GM12878 (cell line): ENCODE measurements at regions not wholly inside any gene's neighbourhood (a gene's known extent, or its start where the extent isn't known, plus 50 kb on each side); places are given as distances from the start of the nearest gene placed in this dataset.

ENCODE experiments used
- ATAC-seq: fragments of 200-7000 bp; cut with Tn5 transposase; 3 replicates; pipeline ENCODE4 v1.9.1; 2020; ENCODE audit warnings: mild to moderate bottlenecking, moderate library complexity
- BruUV-seq: library from RNA; stranded (reverse); fragments of 400-500 nt; replicated peaks from 2 replicates; lab custom pipeline; 2021; lab: Mats Ljungman, UMichigan
- CTCF ChIA-PET: fragments of 300-600 bp; sonication (Branson Sonifier 250); formaldehyde crosslinking; extraction: SDS; loops from one replicate; lab custom pipeline; 2021; ENCODE audit warnings: inconsistent platforms; lab: Yijun Ruan, JAX
- POLR2A ChIA-PET: fragments of 350-600 bp; formaldehyde crosslinking; extraction: SDS; loops from one replicate; lab custom pipeline; 2021; ENCODE audit warnings: inconsistent platforms; lab: Charles Lee
- RAD21 ChIA-PET: fragments of 300-600 bp; sonication (Branson Sonifier 250); formaldehyde crosslinking; loops from one replicate; lab custom pipeline; 2023; ENCODE audit warnings: antibody characterized with exemption; ENCODE audit not compliant: unreplicated experiment; lab: Charles Lee
- SMC1A ChIA-PET: fragments of 300-600 bp; sonication (Branson Sonifier 250); formaldehyde crosslinking; loops from one replicate; lab custom pipeline; 2023; ENCODE audit not compliant: unreplicated experiment, uncharacterized antibody; lab: Charles Lee
- DNase-seq: peaks from one replicate; pipeline ENCODE4 v3.0.0-alpha.2; 2011; ENCODE audit warnings: low read depth, low spot score
- FAIRE-seq: peaks from 3 replicates; lab custom pipeline; 2011; peaks lifted over from hg19 to GRCh38; lab: Jason Lieb, UNC
- H2AFZ ChIP-seq: 2 replicates; pipeline ENCODE4 v1.6.0; 2011; ENCODE audit warnings: low read depth, low read length, control low read depth; ENCODE audit not compliant: control insufficient read depth
- H3K27ac ChIP-seq: 2 replicates; pipeline ENCODE4 v1.5.1; 2011; ENCODE audit warnings: control low read depth; ENCODE audit not compliant: control insufficient read depth, insufficient read depth
- H3K27me3 ChIP-seq, 2 experiments: replicated peaks in 1 of 2; 2 replicates each; pipeline versions ENCODE4 v1.6.0 to v1.6.1; 2011; ENCODE audit warnings: low read length in 1 of 2; ENCODE audit not compliant: control insufficient read depth in 2 of 2, insufficient read depth in 2 of 2
- H3K36me3 ChIP-seq, 2 experiments: 2 replicates each; pipeline ENCODE4 v1.5.1; 2011; ENCODE audit warnings: low read length in 1 of 2; ENCODE audit not compliant: control insufficient read depth in 2 of 2, insufficient read depth in 2 of 2
- H3K4me1 ChIP-seq: 2 replicates; pipeline ENCODE4 v1.6.1; 2011; ENCODE audit warnings: mild to moderate bottlenecking, low read length, moderate library complexity, mixed read lengths; ENCODE audit not compliant: control insufficient read depth, insufficient read depth
- H3K4me2 ChIP-seq: 2 replicates; pipeline ENCODE4 v1.6.0; 2011; ENCODE audit warnings: control low read depth; ENCODE audit not compliant: control insufficient read depth, insufficient read depth
- H3K4me3 ChIP-seq: fragments of 200-600 bp; sonication (generic); 2 replicates; pipeline ENCODE4 v1.5.1; 2016
- H3K79me2 ChIP-seq: 2 replicates; pipeline ENCODE4 v1.6.0; 2011; ENCODE audit warnings: low read length; ENCODE audit not compliant: control insufficient read depth, insufficient read depth
- H3K9ac ChIP-seq: 2 replicates; pipeline ENCODE4 v1.8.0; 2011; ENCODE audit warnings: low read length, control low read depth, mixed read lengths; ENCODE audit not compliant: control insufficient read depth, insufficient read depth
- H3K9me3 ChIP-seq: replicated peaks from 3 replicates; pipeline ENCODE4 v1.5.1; 2011; ENCODE audit warnings: mild to moderate bottlenecking, low read length; ENCODE audit not compliant: control insufficient read depth, insufficient read depth
- H4K20me1 ChIP-seq: 2 replicates; pipeline ENCODE4 v1.6.0; 2011; ENCODE audit not compliant: control insufficient read depth, insufficient read depth
- BACH1 ChIP-seq: fragments of 450-650 bp; IDR thresholded peaks from 2 replicates; pipeline ENCODE4 v1.6.1; 2017; ENCODE audit warnings: mild to moderate bottlenecking, borderline replicate concordance
- NFIC ChIP-seq: IDR thresholded peaks from 2 replicates; pipeline ENCODE4 v1.6.1; 2012; ENCODE audit warnings: low read depth, mild to moderate bottlenecking, inconsistent platforms, low read length, moderate library complexity
- PML ChIP-seq: IDR thresholded peaks from 2 replicates; pipeline ENCODE4 v1.6.1; 2012; ENCODE audit warnings: low read length, inconsistent platforms
- POU2F2 ChIP-seq: IDR thresholded peaks from 3 replicates; pipeline ENCODE4 v1.6.1; 2011; ENCODE audit warnings: low read depth, mild to moderate bottlenecking, low read length, borderline replicate concordance
- SMAD1 ChIP-seq: fragments of 450-650 bp; IDR thresholded peaks from 2 replicates; pipeline ENCODE4 v1.6.1; 2018; ENCODE audit warnings: mild to moderate bottlenecking, low read depth; ENCODE audit not compliant: partially characterized antibody
- SMC3 ChIP-seq: IDR thresholded peaks from 2 replicates; pipeline ENCODE4 v1.6.1; 2011; ENCODE audit warnings: low read length, improper control_type of control experiment, borderline replicate concordance
- TAF1 ChIP-seq: IDR thresholded peaks from 2 replicates; pipeline ENCODE4 v1.6.1; 2011; ENCODE audit warnings: mild to moderate bottlenecking, low read depth, low read length, borderline replicate concordance
- TCF3 ChIP-seq: IDR thresholded peaks from 2 replicates; pipeline ENCODE4 v1.6.1; 2012; ENCODE audit warnings: low read depth, mild to moderate bottlenecking, low read length, borderline replicate concordance; ENCODE audit not compliant: insufficient read depth
- WRNIP1 ChIP-seq: IDR thresholded peaks from 2 replicates; pipeline ENCODE4 v1.6.1; 2011; ENCODE audit warnings: low read depth, low read length, improper control_type of control experiment, borderline replicate concordance
- ZNF207 ChIP-seq: fragments of 450-650 bp; IDR thresholded peaks from 2 replicates; pipeline ENCODE4 v1.6.1; 2014; ENCODE audit warnings: antibody characterized with exemption, mild to moderate bottlenecking, borderline replicate concordance
- ZNF384 ChIP-seq: IDR thresholded peaks from 2 replicates; pipeline ENCODE4 v1.6.1; 2012; ENCODE audit warnings: low read depth, mild to moderate bottlenecking, low read length, improper control_type of control experiment, borderline replicate concordance
- WGBS: methylation state at CpG from one replicate; pipeline ENCODE4 v1.1.6; 2016; ENCODE audit warnings: low lambda C conversion rate; ENCODE audit not compliant: insufficient replicate concordance, insufficient coverage; ENCODE audit errors: missing lambda C conversion rate; 5-methylcytosine and 5-hydroxymethylcytosine counted together
- in situ Hi-C: fragments of 300-500 bp; cut with MboI; formaldehyde crosslinking; loops from 9 replicates; pipeline ENCODE4 v1.14.3; 2018; ENCODE audit warnings: mixed read lengths
- intact Hi-C: fragments of 100-400 bp; cut with micrococcal nuclease; formaldehyde crosslinking; loops from one replicate; pipeline ENCODE4 v1.14.2; 2022; ENCODE audit not compliant: unreplicated experiment
- TF ChIP-seq, protein P1 (sequence below): IDR thresholded peaks from 2 replicates; pipeline ENCODE4 v1.6.1; 2012; ENCODE audit warnings: low read depth, low read length, improper control_type of control experiment
- TF ChIP-seq, protein P2 (sequence below): fragments of 450-650 bp; conservative IDR thresholded peaks from 2 replicates; pipeline ENCODE4 v1.6.1; 2017; ENCODE audit warnings: mild to moderate bottlenecking, moderate library complexity

DNA sequence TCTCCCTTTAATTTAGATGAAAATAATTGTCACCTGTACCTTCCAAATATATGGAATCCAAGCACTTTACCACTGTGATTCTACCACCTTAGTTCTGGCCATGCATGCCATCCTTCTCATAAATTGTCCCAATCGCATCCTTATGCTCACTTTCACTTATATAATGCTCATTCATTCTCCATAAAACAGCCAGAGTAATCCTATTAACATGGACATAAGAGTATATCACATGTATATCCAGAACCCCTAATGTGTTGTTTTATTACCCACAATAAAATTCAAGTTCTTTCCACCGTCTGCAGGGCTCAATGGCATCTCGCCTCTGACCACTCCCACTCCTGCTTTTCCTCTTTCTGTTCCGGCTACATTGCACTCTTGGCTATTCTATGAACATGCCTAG lies 597.5 kb upstream of the MIR17HG start:
- no peak for FAIRE-seq
- Histone ChIP-seq H3K9me3 (no peaks in the 10 kb centered on the region), H3K36me3 (no peaks in the 10 kb centered on the region), H3K9ac (no peak overlapping the region), H3K4me3 (no peak overlapping the region), H3K79me2 (no peaks in the 10 kb centered on the region), H3K4me2 (no peak overlapping the region), H3K27me3 (no peaks in the 10 kb centered on the region), H2AFZ (no peak overlapping the region), H4K20me1 (no peaks in the 10 kb centered on the region), H3K4me1 (no peaks in the 10 kb centered on the region), H3K27ac (no peak overlapping the region)
- no peak for ATAC-seq
- ChIA-PET SMC1A (no interaction called here), POLR2A (no interaction called here), RAD21 (no interaction called here), CTCF (no interaction called here)
- in situ Hi-C loops (no loop called here), intact Hi-C loops (no loop called here)
- no TSS peak for BruUV-seq
- no peak for DNase-seq
- TF ChIP-seq, protein P1, sequence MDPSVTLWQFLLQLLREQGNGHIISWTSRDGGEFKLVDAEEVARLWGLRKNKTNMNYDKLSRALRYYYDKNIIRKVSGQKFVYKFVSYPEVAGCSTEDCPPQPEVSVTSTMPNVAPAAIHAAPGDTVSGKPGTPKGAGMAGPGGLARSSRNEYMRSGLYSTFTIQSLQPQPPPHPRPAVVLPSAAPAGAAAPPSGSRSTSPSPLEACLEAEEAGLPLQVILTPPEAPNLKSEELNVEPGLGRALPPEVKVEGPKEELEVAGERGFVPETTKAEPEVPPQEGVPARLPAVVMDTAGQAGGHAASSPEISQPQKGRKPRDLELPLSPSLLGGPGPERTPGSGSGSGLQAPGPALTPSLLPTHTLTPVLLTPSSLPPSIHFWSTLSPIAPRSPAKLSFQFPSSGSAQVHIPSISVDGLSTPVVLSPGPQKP: no peak
- WGBS: 9% methylated on average over 4 of the region's 4 CpGs

DNA sequence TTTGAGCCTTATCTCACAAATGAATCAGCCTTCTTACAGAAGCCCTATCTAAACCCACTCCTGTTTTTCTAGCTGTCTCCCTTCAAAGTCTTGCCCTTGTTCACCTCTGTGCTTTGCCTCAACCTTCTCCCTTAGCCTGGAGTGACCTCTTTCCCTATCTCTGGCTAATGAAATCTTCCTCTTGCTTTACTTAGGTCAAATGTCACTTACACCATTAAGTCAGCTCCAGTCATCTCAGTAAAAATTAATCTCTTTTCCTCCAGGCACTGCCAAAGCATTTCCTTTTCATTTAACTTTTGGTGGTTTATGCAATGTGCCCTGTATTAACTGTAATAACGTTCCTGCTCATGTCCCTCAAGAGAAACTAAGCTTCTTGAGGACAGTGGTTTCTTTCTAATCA lies 596.5 kb upstream of the MIR17HG start:
- Histone ChIP-seq H3K79me2 (no peaks in the 10 kb centered on the region), H2AFZ (no peak overlapping the region), H3K4me3 (no peak overlapping the region), H3K4me1 (no peaks in the 10 kb centered on the region), H3K27ac (no peak overlapping the region), H3K9ac (no peak overlapping the region), H3K27me3 (no peaks in the 10 kb centered on the region), H4K20me1 (no peaks in the 10 kb centered on the region), H3K4me2 (no peak overlapping the region), H3K9me3 (no peaks in the 10 kb centered on the region), H3K36me3 (no peaks in the 10 kb centered on the region)
- CTCF ChIA-PET: no interaction called here
- in situ Hi-C loops: no loop called here
- SMC1A ChIA-PET: no interaction called here
- RAD21 ChIA-PET: no interaction called here
- FAIRE-seq (no peak), DNase-seq (no peak), ATAC-seq (no peak)
- 6% methylated on average over 1 of the region's 1 CpG for WGBS
- BruUV-seq: no TSS peak
- intact Hi-C loops: no loop called here
- TF ChIP-seq SMC3 (no peak), WRNIP1 (no peak), ZNF384 (no peak), BACH1 (no peak), POU2F2 (no peak), SMAD1 (no peak), PML (no peak), TAF1 (no peak), NFIC (no peak), TCF3 (no peak), ZNF207 (no peak)
- TF ChIP-seq, protein P2, sequence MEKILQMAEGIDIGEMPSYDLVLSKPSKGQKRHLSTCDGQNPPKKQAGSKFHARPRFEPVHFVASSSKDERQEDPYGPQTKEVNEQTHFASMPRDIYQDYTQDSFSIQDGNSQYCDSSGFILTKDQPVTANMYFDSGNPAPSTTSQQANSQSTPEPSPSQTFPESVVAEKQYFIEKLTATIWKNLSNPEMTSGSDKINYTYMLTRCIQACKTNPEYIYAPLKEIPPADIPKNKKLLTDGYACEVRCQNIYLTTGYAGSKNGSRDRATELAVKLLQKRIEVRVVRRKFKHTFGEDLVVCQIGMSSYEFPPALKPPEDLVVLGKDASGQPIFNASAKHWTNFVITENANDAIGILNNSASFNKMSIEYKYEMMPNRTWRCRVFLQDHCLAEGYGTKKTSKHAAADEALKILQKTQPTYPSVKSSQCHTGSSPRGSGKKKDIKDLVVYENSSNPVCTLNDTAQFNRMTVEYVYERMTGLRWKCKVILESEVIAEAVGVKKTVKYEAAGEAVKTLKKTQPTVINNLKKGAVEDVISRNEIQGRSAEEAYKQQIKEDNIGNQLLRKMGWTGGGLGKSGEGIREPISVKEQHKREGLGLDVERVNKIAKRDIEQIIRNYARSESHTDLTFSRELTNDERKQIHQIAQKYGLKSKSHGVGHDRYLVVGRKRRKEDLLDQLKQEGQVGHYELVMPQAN: no peak
- POLR2A ChIA-PET: no interaction called here
